ENCODE measurements at regions not wholly inside any gene's neighbourhood (a gene's known extent, or its start where the extent isn't known, plus 50 kb on each side); places are given as distances from the start of the nearest gene placed in this dataset.

GRCh38 chr11:30683176-30683575 is 97.0 kb upstream of the MPPED2 start:
- no peak overlapping the region for H3K4me3 ChIP-seq
- 94 to 96% methylated on average over 1 of the region's 1 CpG for WGBS, 2 donors
- TF ChIP-seq POLR2AphosphoS5 (IDR thresholded peaks at IDR 0.05) (no peak), EP300 (IDR thresholded peaks at IDR 0.05) (no peak), CTCF (IDR thresholded peaks at IDR 0.05) (no peak), POLR2A (IDR thresholded peaks at IDR 0.05) (no peak)
- DNase-seq = no peak
- intact Hi-C loops (cut with DNase I) = no loop called here
- H3K9me3 ChIP-seq = no peaks in the 10 kb centered on the region
- no peaks in the 10 kb centered on the region for H3K4me1 ChIP-seq
- no peaks in the 10 kb centered on the region for H3K27me3 ChIP-seq
- H3K36me3 ChIP-seq = no peaks in the 10 kb centered on the region
- H3K27ac ChIP-seq = no peak overlapping the region

- intact Hi-C loops (cut with DNase I) = no loop called here
- H3K4me3 ChIP-seq = no peak overlapping the region
- no peaks in the 10 kb centered on the region for H3K27me3 ChIP-seq
- H3K27ac ChIP-seq = no peak overlapping the region
- TF ChIP-seq EP300 (IDR thresholded peaks at IDR 0.05) (no peak), POLR2A (IDR thresholded peaks at IDR 0.05) (no peak), POLR2AphosphoS5 (IDR thresholded peaks at IDR 0.05) (no peak), CTCF (IDR thresholded peaks at IDR 0.05) (no peak)
- no peaks in the 10 kb centered on the region for H3K4me1 ChIP-seq
- H3K36me3 ChIP-seq = no peaks in the 10 kb centered on the region
- peaks cover 0 to 2% (median 0%) of the 10 kb centered on the region in 4 donors for H3K9me3 ChIP-seq
- 54 to 71% methylated on average over 2 of the region's 2 CpGs for WGBS, 2 donors
- no peak for DNase-seq
These were observed 80.7 kb upstream of the MPPED2 start for GRCh38 chr11:30666817-30667216.

- TF ChIP-seq EP300 (IDR thresholded peaks at IDR 0.05) (no peak), POLR2A (IDR thresholded peaks at IDR 0.05) (no peak)
- no peak for DNase-seq
- Histone ChIP-seq H3K36me3 (no peaks in the 10 kb centered on the region), H3K4me3 (no peak overlapping the region), H3K27me3 (no peaks in the 10 kb centered on the region), H3K27ac (no peak overlapping the region), H3K9me3 (peaks cover 0 to 2% (median 0%) of the 10 kb centered on the region in 4 donors), H3K4me1 (no peaks in the 10 kb centered on the region)
- 66 to 76% methylated on average over 5 of the region's 5 CpGs for WGBS, 2 donors
- intact Hi-C loops (cut with DNase I) = no loop called here
These were observed 78.9 kb upstream of the MPPED2 start for GRCh38 chr11:30665067-30665466.

- no peak overlapping the region for H3K27ac ChIP-seq
- no peak for TF ChIP-seq EP300 (IDR thresholded peaks at IDR 0.05)
- no peak for TF ChIP-seq POLR2A (IDR thresholded peaks at IDR 0.05)
- TF ChIP-seq CTCF (IDR thresholded peaks at IDR 0.05) = no peak
- no peak for TF ChIP-seq POLR2AphosphoS5 (IDR thresholded peaks at IDR 0.05)
- no peak overlapping the region for H3K4me3 ChIP-seq
- no peaks in the 10 kb centered on the region for H3K36me3 ChIP-seq
- no peaks in the 10 kb centered on the region for H3K4me1 ChIP-seq
- WGBS, 2 donors = 74 to 85% methylated on average over 1 of the region's 1 CpG
- H3K9me3 ChIP-seq = no peaks in the 10 kb centered on the region
- no peak for DNase-seq
- intact Hi-C loops (cut with DNase I) = loop anchor here (1.0 kb wide), 1 partner anchor 307 kb away; no protein-coding TSS in a partner anchor
- H3K27me3 ChIP-seq = no peaks in the 10 kb centered on the region
These were observed 67.5 kb upstream of the MPPED2 start for GRCh38 chr11:30653606-30654005.

- Histone ChIP-seq H3K27ac (no peak overlapping the region), H3K9me3 (no peaks in the 10 kb centered on the region), H3K4me1 (no peaks in the 10 kb centered on the region), H3K36me3 (no peaks in the 10 kb centered on the region), H3K27me3 (no peaks in the 10 kb centered on the region), H3K4me3 (no peak overlapping the region)
- 82 to 89% methylated on average over 2 of the region's 2 CpGs for WGBS, 2 donors
- TF ChIP-seq CTCF (IDR thresholded peaks at IDR 0.05) (no peak), EP300 (IDR thresholded peaks at IDR 0.05) (no peak), POLR2AphosphoS5 (IDR thresholded peaks at IDR 0.05) (no peak), POLR2A (IDR thresholded peaks at IDR 0.05) (no peak)
- intact Hi-C loops (cut with DNase I) = loop anchor here (1.0 kb wide), 1 partner anchor 306 kb away; no protein-coding TSS in a partner anchor
- no peak for DNase-seq
These were observed 66.6 kb upstream of the MPPED2 start for GRCh38 chr11:30652801-30653200.
